ENCODE measurements at regions not wholly inside any gene's neighbourhood (a gene's known extent, or its start where the extent isn't known, plus 50 kb on each side); places are given as distances from the start of the nearest gene placed in this dataset.

GRCh38 chr16:65671071-65671470 is 549.2 kb upstream of the CDH11 start:
- TF ChIP-seq CTCF (CRISPR knock-in tag; IDR thresholded peaks at IDR 0.05) (no peak), ZBTB44 (CRISPR knock-in tag; IDR thresholded peaks at IDR 0.05) (no peak), ZNF138 (CRISPR knock-in tag; IDR thresholded peaks at IDR 0.05; ENCODE audit: low read depth) (no peak), MTA3 (CRISPR knock-in tag; IDR thresholded peaks at IDR 0.05) (no peak), ATM (IDR thresholded peaks at IDR 0.05; ENCODE audit: borderline replicate concordance) (no peak), YY1 (IDR thresholded peaks at IDR 0.05; ENCODE audit: insufficient read depth, insufficient replicate concordance, low read depth, low read length) (no peak), ZNF768 (CRISPR knock-in tag; IDR thresholded peaks at IDR 0.05) (no peak), NFIC (IDR thresholded peaks at IDR 0.05; ENCODE audit: low read length) (no peak), REST (IDR thresholded peaks at IDR 0.05; ENCODE audit: borderline replicate concordance in 1 of 2, low read depth in 1 of 2, low read length in 2 of 2) (no peak)
